Glutamatergic neuron (in vitro differentiated cells): ENCODE measurements at regions not wholly inside any gene's neighbourhood (a gene's known extent, or its start where the extent isn't known, plus 50 kb on each side); places are given as distances from the start of the nearest gene placed in this dataset.

Source experiments
- DNase-seq: peaks from one replicate; pipeline ENCODE4 v3.0.0; 2022
- H3K27ac Mint-ChIP-seq: one replicate; pipeline ENCODE4 v1.8.0; 2020; ENCODE audit warnings: mild to moderate bottlenecking, mixed read lengths, inconsistent platforms; ENCODE audit not compliant: unreplicated experiment
- H3K27me3 Mint-ChIP-seq: one replicate; pipeline ENCODE4 v1.8.0; 2020; ENCODE audit warnings: mild to moderate bottlenecking, moderate library complexity, mixed read lengths, inconsistent platforms; ENCODE audit not compliant: unreplicated experiment
- H3K36me3 Mint-ChIP-seq: one replicate; pipeline ENCODE4 v1.8.0; 2020; ENCODE audit warnings: mild to moderate bottlenecking, mixed read lengths, inconsistent platforms; ENCODE audit not compliant: unreplicated experiment
- H3K4me1 Mint-ChIP-seq: one replicate; pipeline ENCODE4 v1.8.0; 2020; ENCODE audit warnings: mild to moderate bottlenecking, low read depth, mixed read lengths, inconsistent platforms; ENCODE audit not compliant: unreplicated experiment
- H3K4me3 Mint-ChIP-seq: one replicate; pipeline ENCODE4 v1.8.0; 2020; ENCODE audit warnings: mild to moderate bottlenecking, mixed read lengths, inconsistent platforms; ENCODE audit not compliant: unreplicated experiment
- H3K9me3 Mint-ChIP-seq: one replicate; pipeline ENCODE4 v1.8.0; 2020; ENCODE audit warnings: mild to moderate bottlenecking, moderate library complexity, mixed read lengths, inconsistent platforms; ENCODE audit not compliant: unreplicated experiment
- TF ChIP-seq, protein P1 (sequence below): fragments of 200-600 bp; sonication (generic); IDR thresholded peaks from one replicate; pipeline ENCODE4 v1.5.0; 2021; ENCODE audit not compliant: partially characterized antibody, unreplicated experiment

DNA sequence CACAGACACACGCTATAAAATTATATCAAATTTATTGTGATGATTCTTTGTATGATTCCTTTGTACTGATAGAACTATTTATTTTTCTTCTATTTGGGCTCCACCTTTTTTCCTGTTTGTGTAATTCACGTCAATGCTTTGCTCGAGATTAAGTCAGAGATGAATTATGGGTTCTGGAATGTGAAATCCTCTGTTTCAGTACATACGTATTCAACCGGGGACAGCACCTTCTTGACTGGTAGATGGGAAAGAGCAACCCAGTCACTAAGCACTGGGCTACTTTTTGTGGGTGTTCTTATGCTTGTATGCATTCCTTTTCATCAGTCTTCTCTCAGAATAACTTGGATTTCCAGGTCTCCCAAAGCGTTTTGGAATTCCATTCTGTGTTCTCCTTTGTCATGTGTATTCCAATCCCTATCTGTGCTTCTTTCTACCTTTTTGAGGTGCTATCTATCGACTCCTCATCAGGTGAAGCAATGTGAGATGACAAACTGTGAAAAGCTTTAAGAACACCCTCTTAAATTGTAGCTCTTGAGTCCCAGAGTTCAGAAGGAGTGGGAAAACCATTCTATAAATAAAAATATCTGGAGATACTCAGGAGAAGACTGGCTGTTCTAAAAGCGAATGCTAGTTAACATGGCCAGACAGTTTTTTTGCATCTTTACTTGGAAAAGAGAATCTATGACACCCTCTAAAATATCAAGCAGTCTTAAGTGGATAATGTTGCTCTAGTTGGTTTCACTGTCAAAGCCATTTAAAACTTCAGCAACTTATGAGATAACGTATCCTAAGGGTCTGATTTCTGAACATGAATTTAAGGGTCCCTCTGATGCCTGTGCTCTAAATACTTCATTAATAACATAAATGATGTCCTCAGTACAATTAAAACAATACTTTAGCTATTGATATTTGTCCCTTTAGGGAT lies 197.7 kb upstream of the PREP start:
- Mint-ChIP-seq H3K27me3 (peaks cover 2% of the 10 kb centered on the region), H3K4me3 (no peak overlapping the region), H3K27ac (no peak overlapping the region), H3K36me3 (peaks cover 9% of the 10 kb centered on the region), H3K9me3 (no peaks in the 10 kb centered on the region), H3K4me1 (no peaks in the 10 kb centered on the region)
- DNase-seq = no peak
- TF ChIP-seq, protein P1, sequence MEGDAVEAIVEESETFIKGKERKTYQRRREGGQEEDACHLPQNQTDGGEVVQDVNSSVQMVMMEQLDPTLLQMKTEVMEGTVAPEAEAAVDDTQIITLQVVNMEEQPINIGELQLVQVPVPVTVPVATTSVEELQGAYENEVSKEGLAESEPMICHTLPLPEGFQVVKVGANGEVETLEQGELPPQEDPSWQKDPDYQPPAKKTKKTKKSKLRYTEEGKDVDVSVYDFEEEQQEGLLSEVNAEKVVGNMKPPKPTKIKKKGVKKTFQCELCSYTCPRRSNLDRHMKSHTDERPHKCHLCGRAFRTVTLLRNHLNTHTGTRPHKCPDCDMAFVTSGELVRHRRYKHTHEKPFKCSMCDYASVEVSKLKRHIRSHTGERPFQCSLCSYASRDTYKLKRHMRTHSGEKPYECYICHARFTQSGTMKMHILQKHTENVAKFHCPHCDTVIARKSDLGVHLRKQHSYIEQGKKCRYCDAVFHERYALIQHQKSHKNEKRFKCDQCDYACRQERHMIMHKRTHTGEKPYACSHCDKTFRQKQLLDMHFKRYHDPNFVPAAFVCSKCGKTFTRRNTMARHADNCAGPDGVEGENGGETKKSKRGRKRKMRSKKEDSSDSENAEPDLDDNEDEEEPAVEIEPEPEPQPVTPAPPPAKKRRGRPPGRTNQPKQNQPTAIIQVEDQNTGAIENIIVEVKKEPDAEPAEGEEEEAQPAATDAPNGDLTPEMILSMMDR = no peak

DNA sequence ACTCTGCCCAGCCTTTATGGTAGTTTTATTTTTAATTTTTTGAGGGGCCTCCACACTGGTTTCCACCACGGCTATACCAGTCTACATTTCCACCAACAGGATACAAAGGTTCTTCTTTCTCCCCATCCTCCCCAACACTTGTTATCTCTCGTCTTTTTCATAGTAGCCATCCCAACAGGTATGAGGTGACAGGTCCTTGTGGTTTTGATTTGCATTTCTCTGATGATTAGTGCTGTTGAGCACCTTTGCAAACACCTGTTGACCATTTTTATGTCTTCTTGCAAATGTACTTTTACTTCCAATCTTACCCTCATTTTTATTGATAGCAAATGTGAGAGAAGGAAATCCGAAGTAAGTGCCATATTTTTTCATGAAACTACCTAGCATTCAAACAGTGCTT lies 195.4 kb upstream of the PREP start:
- H3K9me3 Mint-ChIP-seq = no peaks in the 10 kb centered on the region

DNA sequence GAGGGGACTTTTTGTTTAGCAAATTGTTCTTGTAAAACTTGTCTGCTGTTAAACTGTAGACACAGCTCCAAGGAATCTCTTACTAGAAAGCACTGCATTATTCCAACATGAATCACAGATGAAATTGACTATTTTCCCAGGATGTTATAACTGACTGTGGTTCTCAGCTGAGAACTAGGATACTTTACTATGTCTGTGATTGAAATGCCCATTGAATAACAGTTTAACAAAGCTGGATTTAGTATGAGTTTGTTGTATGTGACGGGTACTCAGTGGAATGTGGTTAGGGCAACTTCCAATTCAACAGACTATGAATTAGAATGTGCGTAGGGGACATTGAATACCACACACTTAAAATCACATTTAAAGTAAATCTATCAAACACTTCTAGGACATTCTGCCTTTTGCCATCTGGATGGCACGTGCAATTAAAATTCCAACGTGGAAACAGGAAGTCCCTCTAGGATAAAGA lies 193.4 kb upstream of the PREP start:
- Mint-ChIP-seq H3K4me1 (no peaks in the 10 kb centered on the region), H3K4me3 (no peak overlapping the region), H3K27ac (no peak overlapping the region)

More for the DNA sequence above, 195.4 kb upstream of the PREP start:
- Mint-ChIP-seq H3K27ac (no peak overlapping the region), H3K4me1 (no peaks in the 10 kb centered on the region), H3K27me3 (peaks cover 2% of the 10 kb centered on the region), H3K36me3 (peaks cover 4% of the 10 kb centered on the region), H3K4me3 (no peak overlapping the region)
- DNase-seq = no peak
- TF ChIP-seq, protein P1 = no peak

DNA sequence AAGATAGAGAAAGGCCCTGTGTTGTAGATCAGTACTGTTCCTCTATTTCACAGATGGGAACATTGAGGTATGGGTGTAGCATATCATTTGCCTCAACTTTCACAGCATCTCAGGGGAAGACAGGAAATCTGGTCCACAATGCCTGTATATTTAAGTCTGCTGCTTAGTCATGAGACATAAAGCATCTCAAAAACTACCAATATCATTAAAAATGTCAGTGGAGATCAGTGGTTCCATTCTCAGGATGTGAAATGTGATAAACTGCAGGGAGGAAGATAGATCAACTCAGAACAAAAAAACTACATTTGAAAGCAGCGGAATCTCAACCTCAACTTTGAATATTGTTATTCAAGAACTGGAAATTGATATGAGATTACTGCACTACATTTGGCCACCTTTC lies 192.9 kb upstream of the PREP start:
- Mint-ChIP-seq H3K27ac (no peak overlapping the region), H3K36me3 (peaks cover 4% of the 10 kb centered on the region), H3K27me3 (peaks cover 2% of the 10 kb centered on the region), H3K4me3 (no peak overlapping the region), H3K9me3 (no peaks in the 10 kb centered on the region), H3K4me1 (no peaks in the 10 kb centered on the region)
- TF ChIP-seq, protein P1 = no peak
- DNase-seq = no peak

More for the DNA sequence above, 193.4 kb upstream of the PREP start:
- TF ChIP-seq, protein P1 = no peak
- Mint-ChIP-seq H3K27me3 (peaks cover 2% of the 10 kb centered on the region), H3K36me3 (peaks cover 4% of the 10 kb centered on the region), H3K9me3 (no peaks in the 10 kb centered on the region)
- no peak for DNase-seq

DNA sequence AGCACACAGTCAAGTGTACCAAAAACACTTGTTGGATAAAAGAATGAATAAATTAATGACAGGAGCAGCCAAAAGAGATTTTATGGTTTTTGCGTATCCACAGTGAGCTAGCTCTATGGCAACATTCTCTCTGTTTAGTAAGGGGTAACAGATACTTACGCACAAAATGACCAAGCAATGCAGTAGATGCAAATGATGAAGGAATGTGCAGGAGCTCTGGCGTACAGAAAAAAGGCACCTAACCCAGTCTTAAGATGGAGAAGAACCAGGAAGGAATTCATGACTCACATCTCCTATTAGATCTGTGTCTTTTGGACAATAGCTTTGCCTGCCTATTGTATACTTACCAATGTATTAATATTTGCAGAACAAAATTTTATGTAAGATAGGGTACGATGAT lies 191.9 kb upstream of the PREP start:
- DNase-seq = no peak
- no peaks in the 10 kb centered on the region for H3K4me1 Mint-ChIP-seq
- H3K27me3 Mint-ChIP-seq = peaks cover 2% of the 10 kb centered on the region
- H3K27ac Mint-ChIP-seq = no peak overlapping the region
- no peaks in the 10 kb centered on the region for H3K9me3 Mint-ChIP-seq
- no peak overlapping the region for H3K4me3 Mint-ChIP-seq
- TF ChIP-seq, protein P1 = no peak
- peaks cover 4% of the 10 kb centered on the region for H3K36me3 Mint-ChIP-seq
